ENCODE measurements at regions not wholly inside any gene's neighbourhood (a gene's known extent, or its start where the extent isn't known, plus 50 kb on each side); places are given as distances from the start of the nearest gene placed in this dataset.
A peak's percentile ranks its signal among the peaks of the same experiment; 100 is the strongest.

GRCh38 chr1:115466433-115466832, 128.4 kb upstream of the NGF start:
- 90 to 100% methylated on average over 3 of the region's 3 CpGs for WGBS, 2 donors
- no peak for TF ChIP-seq POLR2A (IDR thresholded peaks at IDR 0.05)
- peak; percentile 35 for DNase-seq
- no peak overlapping the region for H3K4me3 ChIP-seq
- H3K9me3 ChIP-seq = no peaks in the 10 kb centered on the region
- H3K36me3 ChIP-seq (ENCODE audit: low read depth, missing control alignments) = no peaks in the 10 kb centered on the region
- intact Hi-C loops (cut with DNase I; ENCODE audit: low total_unique reads) = no loop called here
- no peaks in the 10 kb centered on the region for H3K4me1 ChIP-seq
- no peak overlapping the region for H3K27ac ChIP-seq
- H3K27me3 ChIP-seq = no peaks in the 10 kb centered on the region

GRCh38 chr1:115465802-115466363, 127.8 kb upstream of the NGF start:
- no peaks in the 10 kb centered on the region for H3K27me3 ChIP-seq
- H3K4me3 ChIP-seq = no peak overlapping the region
- no peak for DNase-seq
- intact Hi-C loops (cut with DNase I; ENCODE audit: low total_unique reads) = no loop called here
- H3K36me3 ChIP-seq (ENCODE audit: low read depth, missing control alignments) = no peaks in the 10 kb centered on the region
- no peaks in the 10 kb centered on the region for H3K9me3 ChIP-seq
- H3K27ac ChIP-seq = no peak overlapping the region
- 49 to 72% methylated on average over 4 of the region's 4 CpGs for WGBS, 2 donors
- no peaks in the 10 kb centered on the region for H3K4me1 ChIP-seq
- TF ChIP-seq POLR2A (IDR thresholded peaks at IDR 0.05) (no peak), CTCF (IDR thresholded peaks at IDR 0.05) (no peak)

GRCh38 chr1:115463347-115463746, 125.3 kb upstream of the NGF start:
- TF ChIP-seq CTCF (IDR thresholded peaks at IDR 0.05) (no peak), POLR2A (IDR thresholded peaks at IDR 0.05) (no peak)
- Histone ChIP-seq H3K4me3 (no peak overlapping the region), H3K4me1 (no peaks in the 10 kb centered on the region), H3K36me3 (ENCODE audit: low read depth, missing control alignments) (no peaks in the 10 kb centered on the region), H3K9me3 (no peaks in the 10 kb centered on the region), H3K27me3 (no peaks in the 10 kb centered on the region), H3K27ac (no peak overlapping the region)
- DNase-seq = peak; percentile 30
- intact Hi-C loops (cut with DNase I; ENCODE audit: low total_unique reads) = no loop called here

- Histone ChIP-seq H3K36me3 (ENCODE audit: low read depth, missing control alignments) (no peaks in the 10 kb centered on the region), H3K27ac (no peak overlapping the region), H3K4me1 (no peaks in the 10 kb centered on the region), H3K4me3 (no peak overlapping the region), H3K9me3 (no peaks in the 10 kb centered on the region), H3K27me3 (no peaks in the 10 kb centered on the region)
- 74 to 89% methylated on average over 4 of the region's 4 CpGs for WGBS, 2 donors
- no peak for DNase-seq
- intact Hi-C loops (cut with DNase I; ENCODE audit: low total_unique reads) = no loop called here
- TF ChIP-seq CTCF (IDR thresholded peaks at IDR 0.05) (no peak), POLR2A (IDR thresholded peaks at IDR 0.05) (no peak)
Measured at GRCh38 chr1:115462566-115463076, 124.6 kb upstream of the NGF start.

GRCh38 chr1:115461526-115461925, 123.5 kb upstream of the NGF start:
- DNase-seq = no peak
- TF ChIP-seq CTCF (IDR thresholded peaks at IDR 0.05) = no peak
- TF ChIP-seq POLR2A (IDR thresholded peaks at IDR 0.05) = no peak
- H3K4me1 ChIP-seq = no peaks in the 10 kb centered on the region
- WGBS, 2 donors = 88% methylated on average over 5 of the region's 5 CpGs
- no peaks in the 10 kb centered on the region for H3K9me3 ChIP-seq
- no peak overlapping the region for H3K27ac ChIP-seq
- intact Hi-C loops (cut with DNase I; ENCODE audit: low total_unique reads) = no loop called here
- H3K27me3 ChIP-seq = no peaks in the 10 kb centered on the region
- no peak overlapping the region for H3K4me3 ChIP-seq
- no peaks in the 10 kb centered on the region for H3K36me3 ChIP-seq (ENCODE audit: low read depth, missing control alignments)
